ENCODE measurements at regions not wholly inside any gene's neighbourhood (a gene's known extent, or its start where the extent isn't known, plus 50 kb on each side); places are given as distances from the start of the nearest gene placed in this dataset.
A peak's percentile ranks its signal among the peaks of the same experiment; 100 is the strongest.
"Not testable (repeated sequence)": the region's sequence is repeated elsewhere in the genome, so short reads cannot be mapped to it uniquely, and the experiment has no call there.

DNA sequence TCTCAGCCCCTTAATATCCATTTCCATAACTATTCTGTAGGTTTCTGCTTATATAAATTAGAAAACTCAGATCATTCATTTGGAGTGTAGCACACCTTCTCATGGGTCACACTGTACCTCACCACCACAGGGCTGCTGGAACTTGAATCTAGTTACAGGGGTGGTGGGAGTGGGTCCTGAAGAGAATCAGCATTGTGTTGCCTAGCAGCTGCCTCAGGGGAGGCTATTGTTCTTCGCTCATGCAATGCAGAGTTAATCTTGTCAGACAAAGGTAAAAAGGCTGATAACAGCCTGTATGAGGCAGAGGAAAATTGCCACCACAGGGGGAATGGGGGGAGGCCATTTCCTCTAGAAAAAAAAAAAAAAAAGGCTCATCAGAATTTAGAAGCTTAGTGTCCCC is 496.0 kb upstream of the ADGRB3 start:
- no peak for FAIRE-seq

DNA sequence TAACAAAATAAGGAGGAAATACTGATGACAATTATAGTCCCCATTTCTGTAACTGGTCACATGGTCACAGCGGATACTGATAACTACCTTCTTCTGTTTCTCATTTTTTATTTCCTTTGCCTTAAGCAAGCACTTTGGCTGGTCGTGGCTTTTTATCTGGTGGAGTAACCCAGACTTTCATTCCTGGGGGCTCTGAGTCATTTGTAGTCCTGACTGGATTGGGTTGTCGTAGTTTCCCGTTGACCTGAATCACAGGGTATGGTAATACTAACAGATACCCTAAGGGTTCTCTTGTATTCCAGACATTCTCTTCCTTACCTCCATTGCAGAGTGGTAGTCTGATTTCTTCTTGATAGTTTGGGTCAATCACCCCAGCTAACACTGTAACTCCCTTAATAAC is 500.3 kb upstream of the ADGRB3 start:
- FAIRE-seq, result no peak

DNA sequence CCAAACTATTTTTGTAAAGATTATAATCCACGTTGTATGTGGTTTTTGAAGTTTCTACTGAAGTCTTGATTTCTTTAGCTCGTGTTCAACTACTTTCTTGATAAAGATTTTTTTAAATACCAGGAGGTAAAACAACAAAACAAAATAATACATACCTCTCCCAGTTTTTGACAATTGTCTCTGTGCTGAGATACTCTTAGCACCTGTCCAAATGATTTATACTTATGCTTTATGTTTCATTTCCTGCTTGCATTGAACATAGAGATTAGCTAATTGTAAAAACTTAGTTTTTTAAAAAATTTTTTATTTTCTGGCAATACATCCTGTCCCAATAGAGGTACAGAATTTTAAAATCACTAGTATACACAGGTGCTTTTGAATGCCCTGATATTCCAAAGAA is 506.9 kb upstream of the ADGRB3 start:
- FAIRE-seq, result no peak

DNA sequence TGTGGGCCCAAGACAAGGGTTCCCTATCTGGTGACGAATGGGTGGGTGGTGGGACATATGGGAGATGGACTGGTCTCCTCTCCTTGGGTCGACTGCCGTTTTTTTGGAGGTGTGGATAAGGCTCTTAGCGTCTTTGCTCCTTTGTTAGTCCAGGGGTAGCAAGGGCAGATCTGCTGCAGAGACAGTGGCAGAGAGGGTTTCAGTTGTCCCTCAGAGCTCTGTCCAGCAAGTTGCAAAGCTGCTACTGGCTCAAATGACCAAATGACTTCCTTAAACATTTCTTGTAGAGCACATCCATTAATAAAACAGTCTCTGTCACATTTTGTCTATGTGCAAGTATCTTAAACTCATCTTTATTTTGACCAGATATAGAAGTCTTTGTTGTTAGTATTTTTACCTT is 508.0 kb upstream of the ADGRB3 start:
- no peak for FAIRE-seq

DNA sequence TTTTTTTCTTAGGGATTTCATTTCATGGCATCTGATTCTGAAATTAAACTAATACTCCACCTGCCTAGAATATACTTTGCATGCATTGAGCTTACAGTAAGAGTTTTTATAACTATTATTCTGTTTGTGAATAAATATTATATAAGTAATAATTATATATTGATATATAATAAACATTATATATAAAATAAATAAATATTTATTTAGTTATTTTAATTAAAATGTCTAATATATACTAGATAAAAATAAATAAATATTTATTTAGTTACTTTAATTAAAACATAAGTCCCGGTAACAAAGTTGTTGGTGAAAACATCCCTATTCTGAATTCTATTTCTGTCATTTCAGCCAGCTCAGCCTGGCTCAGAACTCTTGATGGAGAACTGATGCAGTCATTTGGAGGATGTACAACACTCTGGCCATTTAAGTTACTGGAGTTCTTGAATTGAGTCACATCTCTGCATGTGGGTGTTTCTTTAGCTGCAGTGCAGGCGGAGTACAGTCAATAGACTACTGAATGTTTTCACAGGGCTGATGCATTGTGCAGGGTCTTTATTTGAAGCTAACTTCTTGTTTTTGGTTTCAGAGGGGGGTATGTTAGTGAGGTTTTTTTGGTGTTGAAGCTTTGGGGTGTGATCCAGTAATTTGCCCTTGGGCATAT is 508.9 kb upstream of the ADGRB3 start:
- peak; percentile 92 for FAIRE-seq

DNA sequence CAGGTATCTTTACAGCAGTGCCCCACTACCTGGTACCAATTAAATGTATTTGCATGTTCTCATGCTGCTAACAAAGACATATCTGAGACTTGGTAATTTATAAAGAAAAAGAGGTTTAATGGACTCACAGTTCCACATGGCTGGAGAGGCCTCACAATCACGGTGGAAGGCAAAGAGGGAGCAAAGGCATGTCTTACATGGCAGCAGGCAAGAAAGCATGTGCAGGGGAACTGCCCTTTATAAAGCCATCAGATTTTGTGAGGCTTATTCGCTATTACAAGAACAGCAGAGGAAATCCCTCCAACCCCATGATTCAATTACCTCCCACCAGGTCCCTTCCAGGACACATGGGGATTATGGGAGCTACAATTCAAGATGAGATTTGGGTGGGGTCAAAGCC is 512.1 kb upstream of the ADGRB3 start:
- FAIRE-seq, result not testable (repeated sequence)

DNA sequence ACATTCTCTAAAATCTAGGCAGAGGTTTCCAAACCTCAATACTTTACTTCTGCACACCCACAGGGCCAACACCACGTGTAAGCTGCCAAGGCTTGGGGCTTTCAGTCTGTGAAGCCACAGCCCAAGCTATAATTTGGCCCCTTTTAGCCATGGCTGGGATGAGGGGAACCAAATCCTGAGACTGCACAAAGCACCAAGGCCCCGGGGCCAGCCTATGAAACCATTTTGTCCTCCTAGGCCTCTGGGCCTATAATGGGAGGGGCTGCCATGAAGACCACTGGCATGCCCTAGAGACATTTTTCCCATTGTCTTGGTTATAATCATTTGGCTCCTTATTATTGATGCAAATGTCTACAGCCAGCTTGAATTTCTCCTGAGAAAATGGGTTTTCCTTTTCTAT is 513.0 kb upstream of the ADGRB3 start:
- FAIRE-seq, result no peak

DNA sequence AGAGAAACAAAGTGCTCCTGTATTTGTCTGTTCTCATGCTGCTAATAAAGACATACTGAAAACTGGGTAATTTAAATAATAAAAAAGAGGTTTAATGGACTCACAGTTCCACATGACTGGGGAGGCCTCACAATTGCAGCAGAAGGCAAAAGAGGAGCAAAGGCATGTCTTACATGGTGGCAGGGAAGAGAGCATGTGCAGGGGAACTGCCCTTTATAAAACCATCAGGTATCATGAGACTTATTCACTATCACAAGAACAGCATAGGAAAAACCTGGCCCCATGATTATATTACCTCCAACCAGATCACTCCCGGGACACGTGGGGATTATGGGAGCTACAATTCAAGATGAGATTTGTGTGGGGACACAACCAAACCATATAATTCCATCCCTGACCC is 514.1 kb upstream of the ADGRB3 start:
- FAIRE-seq, result not testable (repeated sequence)

DNA sequence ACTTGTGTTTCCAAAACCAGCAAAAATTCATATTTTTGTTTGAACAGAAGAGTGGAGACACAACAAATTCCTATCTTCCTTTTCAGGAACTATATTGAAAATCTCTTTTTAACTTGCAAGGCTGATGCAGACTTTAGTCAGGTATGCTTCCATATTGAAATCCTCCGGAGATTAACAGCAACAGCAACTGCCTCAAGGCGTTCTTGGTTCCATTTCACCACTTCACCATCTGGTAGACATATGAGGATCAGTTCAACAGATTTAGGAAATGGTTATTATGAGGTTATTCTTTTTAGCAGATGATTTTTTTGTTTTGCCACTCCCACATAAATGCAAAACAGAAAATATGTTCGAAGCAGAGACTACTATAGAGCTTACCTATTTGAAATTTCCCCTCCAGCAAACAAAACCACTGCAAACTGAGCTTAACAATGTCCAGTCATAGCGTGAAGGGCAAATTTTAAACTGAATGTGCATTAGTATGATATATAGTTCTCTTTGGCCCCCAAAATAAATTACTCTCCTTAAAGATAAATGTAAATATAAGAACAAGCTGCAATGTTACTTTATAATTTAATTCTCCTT is 520.5 kb upstream of the ADGRB3 start:
- no peak for FAIRE-seq

DNA sequence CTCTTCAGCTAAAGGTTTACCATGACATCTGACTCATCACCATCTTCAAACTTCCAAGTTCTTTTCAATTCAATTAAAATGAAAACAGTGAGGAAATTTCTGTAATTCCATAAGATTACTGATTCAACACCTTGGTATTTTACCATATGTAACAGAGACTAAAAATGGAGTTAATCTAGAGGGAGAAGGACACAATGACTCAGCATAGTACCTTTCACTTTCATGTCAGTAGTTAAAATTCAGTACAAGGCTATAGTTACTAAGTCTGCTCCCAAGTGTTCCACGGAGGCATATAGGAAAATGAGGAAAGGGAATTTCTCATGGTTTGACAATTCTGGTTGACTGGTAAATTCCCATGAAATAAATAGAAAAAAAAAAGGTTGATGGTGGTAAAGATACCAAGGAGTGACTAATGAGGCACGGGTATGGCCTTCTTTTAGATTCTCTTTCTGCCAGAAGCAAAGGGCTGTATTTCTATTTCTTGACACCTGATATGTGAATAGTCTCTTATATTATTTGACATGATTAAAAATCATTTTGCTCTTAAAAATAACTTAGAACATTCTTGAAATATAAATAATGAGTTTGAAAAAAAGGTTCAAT is 526.7 kb upstream of the ADGRB3 start:
- no peak for FAIRE-seq

DNA sequence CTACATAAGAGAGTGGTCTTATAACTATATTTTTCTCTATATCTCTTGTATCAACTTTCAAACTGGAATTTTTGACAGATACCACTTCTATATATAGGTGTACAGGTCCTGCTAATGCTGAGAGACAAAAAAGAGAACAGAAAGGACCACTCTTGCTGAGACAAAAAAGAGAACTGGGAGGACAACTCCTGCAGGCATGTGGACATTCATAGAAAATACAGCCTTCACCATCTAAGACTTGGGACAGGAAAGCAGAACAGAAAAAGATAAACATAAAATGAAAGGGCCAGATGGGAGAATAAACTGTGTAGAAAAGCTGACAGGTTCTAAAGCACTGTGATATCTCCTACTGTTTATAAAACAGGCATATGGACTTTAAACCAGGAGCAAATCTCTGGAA is 541.0 kb upstream of the ADGRB3 start:
- no peak for FAIRE-seq

DNA sequence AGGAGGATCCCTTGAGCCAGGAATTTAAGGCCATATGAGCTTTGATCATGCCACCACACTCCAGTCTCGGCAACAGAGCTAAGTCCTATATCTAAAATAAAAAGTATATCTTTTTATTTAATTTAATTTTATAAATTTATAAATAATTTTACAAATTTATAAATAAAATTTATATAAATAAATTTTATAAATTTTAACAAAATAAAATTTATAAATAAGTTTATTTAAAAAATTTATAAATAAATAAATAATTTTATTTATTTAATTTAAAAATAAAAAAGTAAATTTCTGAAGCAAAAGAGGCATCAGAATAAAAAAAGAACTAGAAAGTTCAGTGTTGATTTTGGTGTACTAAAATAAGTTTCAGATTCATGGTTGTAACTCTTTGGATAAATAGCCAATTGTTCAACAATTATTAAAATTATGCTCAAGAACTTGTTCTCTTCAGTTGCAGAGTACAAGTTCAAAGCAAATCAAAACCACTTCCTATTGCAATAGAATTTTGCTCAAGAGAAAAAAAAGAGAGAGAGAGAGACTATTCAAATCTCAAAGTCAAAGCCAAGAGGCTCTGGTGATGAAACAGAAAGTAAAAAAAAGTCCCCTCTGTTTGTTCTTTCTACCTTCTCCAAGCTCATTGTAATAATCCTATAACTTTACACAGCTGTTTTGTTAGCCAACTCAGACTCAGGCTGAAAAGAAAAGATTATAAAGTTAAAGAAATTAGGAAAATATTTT is 547.5 kb upstream of the ADGRB3 start:
- peak; percentile 99 for FAIRE-seq

DNA sequence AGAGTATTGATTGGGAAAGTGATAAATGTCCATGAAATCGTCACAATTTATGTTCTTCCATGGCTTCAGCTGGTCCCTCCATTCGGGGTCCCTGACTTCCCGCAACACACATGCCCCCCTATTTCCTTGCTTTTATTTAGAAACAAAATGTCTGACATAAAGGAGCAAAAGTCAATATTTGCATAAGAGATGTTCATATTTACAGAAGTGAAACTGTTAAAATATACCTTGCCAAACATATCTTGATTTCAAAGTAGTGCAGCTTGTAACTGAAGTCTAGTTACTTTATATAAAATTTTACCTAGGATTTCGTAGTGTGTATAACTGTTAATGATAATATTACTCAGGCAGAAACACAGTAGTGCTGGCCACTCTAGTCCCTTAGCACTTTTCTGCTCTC is 548.9 kb upstream of the ADGRB3 start:
- FAIRE-seq, result no peak

DNA sequence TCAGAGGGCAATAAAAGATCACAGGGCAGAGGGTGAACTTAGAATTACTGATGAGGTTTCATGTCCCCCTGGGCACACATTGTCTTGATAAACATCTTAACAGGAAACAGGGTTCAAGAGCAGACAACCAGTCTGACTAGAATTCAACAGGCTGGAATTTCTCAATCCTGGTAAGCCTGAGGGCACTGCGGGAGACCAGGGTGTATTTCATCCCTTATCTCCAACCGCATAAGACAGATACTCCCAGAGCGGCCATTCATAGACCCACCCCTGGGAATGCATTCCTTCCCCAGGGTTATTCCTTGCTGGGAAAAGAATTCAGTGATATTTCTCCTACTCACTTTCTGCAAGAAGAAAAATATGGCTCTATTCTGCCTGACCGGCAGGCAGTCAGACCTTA is 549.5 kb upstream of the ADGRB3 start:
- not testable (repeated sequence) for FAIRE-seq

DNA sequence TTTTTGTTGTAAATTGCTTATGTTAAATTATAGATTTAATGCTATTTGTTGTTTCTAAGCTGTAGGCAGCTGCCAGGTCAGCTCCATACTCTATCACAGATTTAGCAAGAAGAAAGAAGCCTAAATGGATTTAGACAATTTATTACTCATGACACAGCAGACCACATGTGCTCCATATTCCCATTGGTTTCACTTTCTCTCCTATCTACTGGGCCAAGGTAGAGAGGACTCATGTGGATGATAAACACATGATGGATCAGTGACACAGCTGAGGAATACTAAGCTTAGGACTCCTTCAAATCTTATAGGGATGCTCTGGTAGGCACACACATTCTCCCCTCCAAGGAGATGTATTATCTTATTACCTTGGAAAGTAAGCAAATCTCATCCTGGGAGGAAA is 553.0 kb upstream of the ADGRB3 start:
- no peak for FAIRE-seq

DNA sequence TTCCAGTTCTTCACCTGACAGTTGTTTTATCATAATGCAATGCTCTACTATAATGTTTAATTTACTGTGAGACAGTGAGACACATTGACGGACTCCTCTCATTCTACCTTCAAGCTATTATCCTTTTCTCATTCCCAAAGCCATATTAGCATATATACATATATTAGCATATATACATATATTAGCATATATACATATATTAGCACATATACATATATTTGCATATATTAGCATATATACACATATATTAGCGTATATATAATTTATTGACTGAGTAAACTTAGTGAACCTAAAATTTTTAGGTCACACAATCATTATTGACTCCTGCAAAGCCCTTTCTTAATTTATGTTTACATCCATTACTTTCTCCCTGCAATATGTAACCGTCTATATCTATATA is 555.0 kb upstream of the ADGRB3 start:
- no peak for FAIRE-seq

DNA sequence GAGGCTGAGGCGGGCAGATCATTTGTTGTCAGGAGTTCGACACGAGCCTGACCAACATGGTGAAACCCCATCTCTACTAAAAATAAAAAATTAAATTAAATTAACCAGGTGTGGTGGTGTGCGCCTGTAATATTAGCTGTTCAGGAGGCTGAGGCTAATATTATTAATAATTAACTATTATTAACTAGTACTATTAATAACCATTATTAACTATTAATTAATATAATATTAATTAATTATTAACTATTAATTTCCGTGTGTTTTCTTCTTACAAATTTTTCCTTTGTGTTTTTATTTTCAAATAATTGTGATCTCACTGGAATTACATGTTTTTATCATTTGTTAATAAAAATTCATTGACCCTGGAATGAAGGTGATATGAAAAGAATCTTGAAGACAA is 557.4 kb upstream of the ADGRB3 start:
- FAIRE-seq, result no peak

DNA sequence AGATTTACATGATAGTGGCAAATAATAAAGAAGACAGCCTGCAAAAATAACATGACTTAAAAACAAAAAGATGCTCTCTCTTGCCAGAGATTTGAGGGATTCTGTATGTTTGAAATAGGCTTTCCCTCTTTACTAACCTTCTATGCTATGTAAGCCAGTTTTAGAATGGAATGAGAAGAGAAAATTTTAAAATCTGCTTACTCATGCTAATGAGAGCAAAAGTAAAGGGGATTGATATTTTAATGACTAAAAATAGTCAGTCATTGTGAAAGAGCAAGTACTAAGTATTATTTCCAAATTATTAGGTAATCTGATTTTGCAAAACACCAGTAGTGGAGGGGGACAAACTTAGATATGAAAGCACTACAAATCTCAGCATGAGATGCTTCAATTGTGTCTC is 563.3 kb upstream of the ADGRB3 start:
- FAIRE-seq, result no peak

DNA sequence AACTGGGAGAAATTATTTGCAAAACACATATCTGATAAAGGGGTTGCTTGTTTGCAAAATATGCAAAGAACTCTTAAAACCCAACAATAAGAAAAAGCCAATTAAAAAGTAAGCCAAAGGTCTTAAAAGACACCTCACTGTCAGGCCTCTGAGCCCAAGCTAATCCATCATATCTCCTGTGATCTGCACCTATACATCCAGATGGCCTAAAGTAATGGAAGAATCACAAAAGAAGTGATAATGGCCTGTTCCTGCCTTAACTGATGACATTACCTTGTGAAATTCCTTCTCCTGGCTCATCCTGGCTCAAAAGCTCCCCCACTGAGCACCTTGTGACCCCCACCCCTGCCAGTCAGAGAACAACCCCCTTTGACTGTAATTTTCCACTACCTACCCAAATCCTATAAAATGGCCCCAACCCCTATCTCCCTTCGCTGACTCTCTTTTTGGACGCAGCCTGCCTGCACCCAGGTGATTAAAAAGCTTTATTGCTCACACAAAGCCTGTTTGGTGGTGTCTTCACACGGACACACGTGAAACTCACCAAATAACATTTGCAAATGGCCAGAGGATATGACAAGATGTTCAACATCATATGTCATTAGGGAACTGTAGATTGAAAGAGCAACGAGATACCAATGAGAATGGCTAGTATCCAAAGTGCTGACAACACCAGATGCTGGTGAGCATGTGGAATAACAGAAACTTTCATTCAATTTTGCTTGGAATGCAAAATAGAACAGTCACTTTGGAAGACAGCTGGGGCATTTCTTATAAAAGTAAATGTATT is 565.0 kb upstream of the ADGRB3 start:
- no peak for FAIRE-seq

DNA sequence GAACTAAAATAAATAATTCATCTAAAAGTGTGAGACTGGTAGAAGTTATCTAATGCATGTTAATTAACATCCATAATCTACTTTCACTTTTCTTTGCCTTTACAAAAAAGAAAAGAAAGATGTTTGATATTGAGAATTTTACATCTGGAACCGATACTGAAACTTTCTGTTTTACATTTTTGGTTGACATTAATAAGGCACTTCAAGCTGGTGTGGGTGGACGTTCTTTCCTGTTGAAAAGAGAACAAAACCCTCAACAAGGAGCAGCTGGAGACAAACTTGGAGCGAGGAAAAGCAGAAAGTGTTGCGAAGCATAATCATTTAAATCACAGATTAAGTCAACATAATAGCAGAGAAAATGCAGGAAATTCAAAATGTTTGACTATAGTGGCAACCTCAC is 575.2 kb upstream of the ADGRB3 start:
- no peak for FAIRE-seq

DNA sequence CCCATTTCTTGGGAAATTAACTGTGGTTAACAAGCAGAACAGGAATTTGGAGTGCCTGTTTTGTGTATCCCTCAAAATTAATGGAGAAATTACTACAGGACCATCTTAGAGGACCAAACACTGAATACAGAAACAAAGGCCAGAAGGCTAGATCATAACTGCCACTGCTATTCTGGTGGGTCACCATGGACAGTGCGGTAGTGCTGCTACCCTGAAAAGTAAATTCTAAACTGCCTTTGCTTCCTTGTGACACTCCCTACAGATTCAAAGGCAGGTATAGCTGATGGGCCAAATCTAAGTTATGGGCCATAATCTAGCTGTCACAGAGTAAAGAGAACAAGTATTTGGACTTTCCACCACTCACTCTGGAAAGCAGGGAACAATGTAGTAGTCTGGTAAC is 575.8 kb upstream of the ADGRB3 start:
- FAIRE-seq, result no peak

DNA sequence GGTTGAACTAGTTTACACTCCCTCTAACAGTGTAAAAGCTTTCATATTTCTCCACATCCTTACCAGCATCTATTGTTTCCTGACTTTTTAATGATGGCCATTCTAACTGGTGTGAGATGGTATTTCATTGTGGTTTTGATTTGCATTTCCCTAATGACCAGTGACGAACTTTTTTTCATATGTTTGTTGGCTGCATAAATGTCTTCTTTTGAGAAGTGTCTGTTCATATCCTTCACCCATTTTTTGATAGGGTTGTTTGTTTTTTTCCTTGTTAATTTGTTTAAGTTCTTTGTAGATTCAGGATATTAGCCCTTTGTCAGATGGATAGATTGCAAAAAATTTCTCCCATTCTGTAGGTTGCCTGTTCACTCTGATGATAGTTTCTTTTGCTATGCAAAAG is 578.5 kb upstream of the ADGRB3 start:
- not testable (repeated sequence) for FAIRE-seq

DNA sequence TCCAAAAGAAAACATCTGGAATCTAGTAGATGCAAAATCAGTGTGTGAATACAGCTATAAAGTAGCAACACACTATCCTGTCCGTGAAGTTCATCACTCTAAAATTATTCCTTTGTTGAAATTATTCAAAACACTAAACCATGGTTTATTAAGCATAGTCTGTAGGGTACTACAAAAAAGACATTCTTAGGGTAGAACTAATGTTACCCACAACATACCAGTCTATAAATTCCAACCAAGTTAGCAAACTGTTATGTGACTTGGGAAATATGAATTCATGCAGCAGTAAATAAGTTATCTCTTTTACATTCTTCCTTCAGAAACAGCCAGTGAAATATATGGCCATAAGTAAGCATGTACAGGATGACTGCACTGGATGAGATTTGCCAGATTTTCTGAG is 580.3 kb upstream of the ADGRB3 start:
- FAIRE-seq, result no peak

Data from A204.1 (cell line).